ENCODE measurements at regions not wholly inside any gene's neighbourhood (a gene's known extent, or its start where the extent isn't known, plus 50 kb on each side); places are given as distances from the start of the nearest gene placed in this dataset.

DNA sequence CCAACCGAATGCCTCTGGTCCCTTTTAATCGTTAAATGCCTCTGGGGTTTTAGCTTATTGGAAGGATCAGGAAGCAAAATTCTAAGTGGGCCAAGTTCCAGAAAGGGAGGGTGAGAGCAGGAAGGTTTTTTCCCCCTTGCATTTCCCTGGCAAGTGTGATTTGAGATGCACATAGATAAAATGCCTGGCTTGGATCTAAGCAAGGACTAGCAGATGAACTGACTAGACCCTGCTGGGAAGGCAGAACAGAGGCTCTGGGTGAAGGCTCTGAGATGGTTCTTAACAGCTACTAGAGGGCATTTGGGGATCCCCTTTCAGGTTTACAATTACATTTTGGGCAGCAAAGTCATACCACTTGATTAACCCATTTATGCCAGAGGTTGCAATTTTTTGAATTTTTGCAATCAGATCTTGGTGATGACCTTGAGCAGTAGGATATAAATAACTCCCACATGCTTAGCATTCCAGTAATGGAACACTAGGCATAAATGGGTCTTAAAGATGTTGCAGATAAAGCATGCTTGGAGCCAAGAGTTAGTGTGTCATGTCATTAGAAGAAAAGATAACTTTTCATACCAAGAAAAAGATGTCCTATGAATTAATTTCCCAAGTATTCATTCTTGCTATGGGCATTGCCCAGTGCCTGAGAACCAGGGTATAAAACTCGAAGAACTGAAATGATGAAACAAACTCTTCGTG is 205.9 kb downstream of the SEC23IP start:
- WGBS, 2 donors (ENCODE audit: extremely low coverage in 2 of 2, insufficient read length in 2 of 2, insufficient replicate concordance in 1 of 2): no CpG with 5 or more reads among the region's 4 CpGs

DNA sequence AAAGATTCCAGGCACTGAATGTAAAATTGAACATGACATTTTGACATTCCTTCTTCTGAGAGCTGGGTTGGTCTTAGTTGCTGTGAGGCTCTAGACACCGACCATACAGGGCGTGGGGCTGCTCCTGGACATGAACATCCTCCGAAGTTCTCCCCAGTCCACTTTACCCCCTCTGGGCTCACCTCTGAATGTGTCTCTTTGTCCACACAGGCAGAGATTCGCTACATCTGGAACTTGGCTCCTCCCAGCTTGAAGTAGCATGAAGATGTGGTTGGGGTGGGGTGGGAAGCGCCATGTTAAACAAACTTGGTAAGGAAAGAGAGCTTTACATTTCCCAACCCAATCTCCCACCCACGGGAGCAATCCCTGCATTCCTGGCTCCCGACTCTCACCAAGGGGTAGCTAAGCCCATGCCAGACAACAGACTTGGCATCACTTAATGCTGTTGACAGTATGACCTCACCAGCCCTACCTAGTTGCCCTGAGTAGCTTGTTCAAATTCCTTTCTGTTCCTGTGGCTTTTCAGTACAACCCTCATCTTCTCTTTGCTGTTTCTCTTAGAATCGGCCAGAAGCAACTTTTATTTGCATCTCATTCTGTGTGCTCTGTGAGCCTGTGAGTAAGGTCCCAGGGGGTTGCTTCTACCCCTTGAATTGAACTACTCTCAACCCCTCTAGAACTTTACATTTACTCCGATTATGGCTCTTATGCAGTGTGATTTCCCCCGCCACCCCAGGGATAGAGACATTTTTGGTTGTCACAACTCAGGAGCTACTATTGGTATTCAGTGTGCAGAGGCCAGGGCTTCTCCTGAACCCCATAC is 211.4 kb downstream of the SEC23IP start:
- Histone ChIP-seq H3K18ac (ENCODE audit: low read length) (peak overlapping the region; percentile 39), H3K27me3 (ENCODE audit: control insufficient read depth in 3 of 3, insufficient read depth in 3 of 3, low read depth in 1 of 3, low read length in 3 of 3) (no peaks in the 10 kb centered on the region), H2BK120ac (ENCODE audit: low read depth, low read length) (no peak overlapping the region), H3K79me1 (ENCODE audit: low read depth, low read length) (no peaks in the 10 kb centered on the region), H4K8ac (ENCODE audit: low read depth, low read length) (no peak overlapping the region), H4K91ac (ENCODE audit: low read depth, low read length, poor library complexity) (no peak overlapping the region), H3K4me1 (ENCODE audit: control insufficient read depth in 2 of 2, insufficient read depth in 1 of 2, low read depth in 1 of 2, low read length in 2 of 2) (peaks cover 0 to 15% of the 10 kb centered on the region in 2 donors), H3K4ac (ENCODE audit: low read length) (no peak overlapping the region), H3K9ac (ENCODE audit: low read depth, low read length, poor library complexity) (no peak overlapping the region), H3K4me2 (ENCODE audit: insufficient read depth, low read length, poor library complexity, severe bottlenecking) (no peak overlapping the region), H2BK15ac (ENCODE audit: low read length) (no peak overlapping the region), H3K4me3 (ENCODE audit: low read length in 2 of 2) (no peak overlapping the region), H3K14ac (ENCODE audit: low read length) (no peak overlapping the region), H2BK12ac (ENCODE audit: low read length) (no peak overlapping the region), H2AK5ac (ENCODE audit: low read depth, low read length) (no peak overlapping the region), H2AFZ (ENCODE audit: low read length) (no peak overlapping the region), H2BK5ac (ENCODE audit: low read length) (no peak overlapping the region), H3K9me3 (replicated peaks in 1 of 2; ENCODE audit: control insufficient read depth in 2 of 2, insufficient read depth in 1 of 2, low read depth in 1 of 2, low read length in 2 of 2) (no peaks in the 10 kb centered on the region), H3K27ac (replicated peaks; ENCODE audit: low read length) (no peak overlapping the region), H3K36me3 (replicated peaks in 1 of 2; ENCODE audit: control insufficient read depth in 2 of 2, insufficient read depth in 2 of 2, low read length in 2 of 2) (no peaks in the 10 kb centered on the region), H3K23ac (ENCODE audit: low read depth, low read length, poor library complexity) (no peak overlapping the region)
- no peak for DNase-seq (ENCODE audit: low spot score)
- WGBS, 2 donors (ENCODE audit: extremely low coverage in 2 of 2, insufficient read length in 2 of 2, insufficient replicate concordance in 1 of 2): no CpG with 5 or more reads among the region's 10 CpGs

More for the DNA sequence above, 205.9 kb downstream of the SEC23IP start:
- DNase-seq (ENCODE audit: low spot score): no peak
- Histone ChIP-seq H4K8ac (ENCODE audit: low read depth, low read length) (no peak overlapping the region), H3K36me3 (replicated peaks in 1 of 2; ENCODE audit: control insufficient read depth in 2 of 2, insufficient read depth in 2 of 2, low read length in 2 of 2) (no peaks in the 10 kb centered on the region), H3K14ac (ENCODE audit: low read length) (no peak overlapping the region), H3K27me3 (ENCODE audit: control insufficient read depth in 3 of 3, insufficient read depth in 3 of 3, low read depth in 1 of 3, low read length in 3 of 3) (no peaks in the 10 kb centered on the region), H2AFZ (ENCODE audit: low read length) (no peak overlapping the region), H3K9me3 (replicated peaks in 1 of 2; ENCODE audit: control insufficient read depth in 2 of 2, insufficient read depth in 1 of 2, low read depth in 1 of 2, low read length in 2 of 2) (no peaks in the 10 kb centered on the region), H3K79me1 (ENCODE audit: low read depth, low read length) (no peaks in the 10 kb centered on the region), H3K18ac (ENCODE audit: low read length) (no peak overlapping the region), H3K4me2 (ENCODE audit: insufficient read depth, low read length, poor library complexity, severe bottlenecking) (no peak overlapping the region), H2BK15ac (ENCODE audit: low read length) (no peak overlapping the region), H3K27ac (replicated peaks; ENCODE audit: low read length) (no peak overlapping the region), H4K91ac (ENCODE audit: low read depth, low read length, poor library complexity) (no peak overlapping the region), H2BK12ac (ENCODE audit: low read length) (no peak overlapping the region), H3K4me1 (ENCODE audit: control insufficient read depth in 2 of 2, insufficient read depth in 1 of 2, low read depth in 1 of 2, low read length in 2 of 2) (peaks cover 0 to 16% of the 10 kb centered on the region in 2 donors), H3K9ac (ENCODE audit: low read depth, low read length, poor library complexity) (no peak overlapping the region), H2BK120ac (ENCODE audit: low read depth, low read length) (no peak overlapping the region), H3K23ac (ENCODE audit: low read depth, low read length, poor library complexity) (no peak overlapping the region), H2AK5ac (ENCODE audit: low read depth, low read length) (no peak overlapping the region), H3K4ac (ENCODE audit: low read length) (no peak overlapping the region), H3K4me3 (ENCODE audit: low read length in 2 of 2) (no peak overlapping the region), H2BK5ac (ENCODE audit: low read length) (no peak overlapping the region)

DNA sequence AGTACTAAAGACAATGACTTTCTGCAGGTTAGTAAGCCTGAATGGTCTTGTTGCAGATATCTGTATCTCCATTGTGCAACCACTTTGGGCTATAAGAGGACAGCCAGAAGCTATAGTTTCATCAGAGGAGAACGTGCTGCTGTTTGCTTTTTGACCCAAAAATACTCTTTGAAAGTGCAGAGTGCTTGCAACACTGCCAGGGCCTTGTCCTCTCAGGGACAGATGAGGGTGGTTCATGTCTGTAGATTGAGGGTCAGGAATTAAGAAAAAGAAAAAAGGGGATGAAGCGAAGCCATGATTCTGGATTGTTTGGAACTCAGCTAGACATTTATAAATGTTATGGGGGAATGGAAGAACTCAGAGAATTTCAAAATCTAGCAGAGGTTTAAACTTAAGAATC is 212.5 kb downstream of the SEC23IP start:
- WGBS, 2 donors (ENCODE audit: extremely low coverage in 2 of 2, insufficient read length in 2 of 2, insufficient replicate concordance in 1 of 2): no CpG with 5 or more reads among the region's 2 CpGs

DNA sequence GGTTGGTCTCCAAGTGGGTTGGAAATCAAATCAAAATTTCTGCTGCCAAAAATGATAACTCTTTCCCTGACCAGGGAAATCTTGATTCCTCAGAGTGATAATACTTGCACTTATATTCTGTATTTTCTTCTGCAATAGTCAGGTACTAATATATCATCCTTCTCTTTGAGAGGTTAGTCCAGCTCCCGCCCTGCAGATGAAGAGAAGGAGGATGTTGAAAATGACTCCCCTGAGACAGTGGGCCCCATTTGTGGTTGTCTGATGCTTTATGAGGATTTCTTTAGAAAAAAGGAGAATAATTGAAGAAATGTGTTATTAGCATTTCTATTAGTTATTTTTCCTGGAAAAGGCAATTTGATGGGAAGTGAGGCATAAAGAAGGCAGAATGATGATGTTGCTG is 213.0 kb downstream of the SEC23IP start:
- no peak overlapping the region for H3K4me3 ChIP-seq (ENCODE audit: low read length in 2 of 2)
- H3K27me3 ChIP-seq (ENCODE audit: control insufficient read depth in 3 of 3, insufficient read depth in 3 of 3, low read depth in 1 of 3, low read length in 3 of 3): no peaks in the 10 kb centered on the region
- no peak overlapping the region for H4K91ac ChIP-seq (ENCODE audit: low read depth, low read length, poor library complexity)
- H3K4me1 ChIP-seq (ENCODE audit: control insufficient read depth in 2 of 2, insufficient read depth in 1 of 2, low read depth in 1 of 2, low read length in 2 of 2): peaks cover 0 to 10% of the 10 kb centered on the region in 2 donors
- H3K79me1 ChIP-seq (ENCODE audit: low read depth, low read length): no peaks in the 10 kb centered on the region
- H2BK120ac ChIP-seq (ENCODE audit: low read depth, low read length): no peak overlapping the region
- no peak overlapping the region for H2BK12ac ChIP-seq (ENCODE audit: low read length)
- no CpG with 5 or more reads among the region's 1 CpG for WGBS, 2 donors (ENCODE audit: extremely low coverage in 2 of 2, insufficient read length in 2 of 2, insufficient replicate concordance in 1 of 2)
- no peaks in the 10 kb centered on the region for H3K36me3 ChIP-seq (replicated peaks in 1 of 2; ENCODE audit: control insufficient read depth in 2 of 2, insufficient read depth in 2 of 2, low read length in 2 of 2)
- H3K18ac ChIP-seq (ENCODE audit: low read length): no peak overlapping the region
- DNase-seq (ENCODE audit: low spot score): no peak
- H3K23ac ChIP-seq (ENCODE audit: low read depth, low read length, poor library complexity): no peak overlapping the region
- no peak overlapping the region for H3K9ac ChIP-seq (ENCODE audit: low read depth, low read length, poor library complexity)
- no peak overlapping the region for H3K14ac ChIP-seq (ENCODE audit: low read length)
- H2AK5ac ChIP-seq (ENCODE audit: low read depth, low read length): no peak overlapping the region
- no peak overlapping the region for H2BK5ac ChIP-seq (ENCODE audit: low read length)
- no peak overlapping the region for H3K27ac ChIP-seq (replicated peaks; ENCODE audit: low read length)
- H4K8ac ChIP-seq (ENCODE audit: low read depth, low read length): no peak overlapping the region
- no peaks in the 10 kb centered on the region for H3K9me3 ChIP-seq (replicated peaks in 1 of 2; ENCODE audit: control insufficient read depth in 2 of 2, insufficient read depth in 1 of 2, low read depth in 1 of 2, low read length in 2 of 2)
- no peak overlapping the region for H3K4ac ChIP-seq (ENCODE audit: low read length)
- no peak overlapping the region for H2BK15ac ChIP-seq (ENCODE audit: low read length)
- no peak overlapping the region for H2AFZ ChIP-seq (ENCODE audit: low read length)
- H3K4me2 ChIP-seq (ENCODE audit: insufficient read depth, low read length, poor library complexity, severe bottlenecking): no peak overlapping the region

More for the DNA sequence above, 212.5 kb downstream of the SEC23IP start:
- Histone ChIP-seq H3K9ac (ENCODE audit: low read depth, low read length, poor library complexity) (no peak overlapping the region), H3K79me1 (ENCODE audit: low read depth, low read length) (no peaks in the 10 kb centered on the region), H3K4me3 (ENCODE audit: low read length in 2 of 2) (no peak overlapping the region), H4K91ac (ENCODE audit: low read depth, low read length, poor library complexity) (no peak overlapping the region), H2BK15ac (ENCODE audit: low read length) (no peak overlapping the region), H2AK5ac (ENCODE audit: low read depth, low read length) (no peak overlapping the region), H3K4ac (ENCODE audit: low read length) (no peak overlapping the region), H2BK5ac (ENCODE audit: low read length) (no peak overlapping the region), H3K4me2 (ENCODE audit: insufficient read depth, low read length, poor library complexity, severe bottlenecking) (no peak overlapping the region), H3K23ac (ENCODE audit: low read depth, low read length, poor library complexity) (no peak overlapping the region), H3K27me3 (ENCODE audit: control insufficient read depth in 3 of 3, insufficient read depth in 3 of 3, low read depth in 1 of 3, low read length in 3 of 3) (no peaks in the 10 kb centered on the region), H2AFZ (ENCODE audit: low read length) (no peak overlapping the region), H4K8ac (ENCODE audit: low read depth, low read length) (no peak overlapping the region), H3K14ac (ENCODE audit: low read length) (no peak overlapping the region), H3K9me3 (replicated peaks in 1 of 2; ENCODE audit: control insufficient read depth in 2 of 2, insufficient read depth in 1 of 2, low read depth in 1 of 2, low read length in 2 of 2) (no peaks in the 10 kb centered on the region), H3K18ac (ENCODE audit: low read length) (no peak overlapping the region), H3K36me3 (replicated peaks in 1 of 2; ENCODE audit: control insufficient read depth in 2 of 2, insufficient read depth in 2 of 2, low read length in 2 of 2) (no peaks in the 10 kb centered on the region), H2BK120ac (ENCODE audit: low read depth, low read length) (no peak overlapping the region), H2BK12ac (ENCODE audit: low read length) (no peak overlapping the region), H3K27ac (replicated peaks; ENCODE audit: low read length) (no peak overlapping the region), H3K4me1 (ENCODE audit: control insufficient read depth in 2 of 2, insufficient read depth in 1 of 2, low read depth in 1 of 2, low read length in 2 of 2) (peaks cover 0 to 10% of the 10 kb centered on the region in 2 donors)
- DNase-seq (ENCODE audit: low spot score): no peak
